ENCODE measurements at regions not wholly inside any gene's neighbourhood (a gene's known extent, or its start where the extent isn't known, plus 50 kb on each side); places are given as distances from the start of the nearest gene placed in this dataset.

DNA sequence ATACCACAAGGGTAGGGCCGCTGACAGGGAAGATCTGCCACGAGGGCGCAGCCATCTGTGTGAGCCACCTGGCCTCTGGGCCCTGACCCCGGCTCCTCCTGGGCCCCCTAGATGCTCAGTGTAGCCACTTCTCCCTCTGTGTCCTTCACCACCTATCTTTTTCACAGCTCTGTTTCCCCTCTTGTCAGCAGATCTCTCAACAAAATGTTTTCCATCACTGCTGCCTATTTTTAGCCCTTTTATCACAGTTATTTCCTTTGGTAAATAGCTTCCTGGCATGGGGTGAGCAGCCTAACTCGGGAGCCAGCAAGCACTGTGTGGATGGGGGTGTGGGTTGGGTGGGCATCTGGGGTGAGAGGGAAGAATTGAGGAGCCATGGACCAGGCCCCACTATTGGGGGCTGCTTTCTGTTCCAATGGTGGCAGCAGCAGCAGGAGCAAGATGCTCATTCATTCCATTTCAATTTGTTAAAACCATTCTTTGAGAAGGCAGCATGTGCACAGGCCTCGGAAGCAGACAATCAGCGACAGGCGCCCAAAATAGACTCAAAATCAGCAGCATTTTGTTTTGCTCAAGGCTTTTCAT is 135.2 kb upstream of the NAV2 start:
- TF ChIP-seq TCF12 (IDR thresholded peaks at IDR 0.05; ENCODE audit: low read depth) (no peak), EP300 (IDR thresholded peaks at IDR 0.05; ENCODE audit: borderline replicate concordance) (no peak), RAD21 (IDR thresholded peaks at IDR 0.05; ENCODE audit: low read depth) (no peak)

DNA sequence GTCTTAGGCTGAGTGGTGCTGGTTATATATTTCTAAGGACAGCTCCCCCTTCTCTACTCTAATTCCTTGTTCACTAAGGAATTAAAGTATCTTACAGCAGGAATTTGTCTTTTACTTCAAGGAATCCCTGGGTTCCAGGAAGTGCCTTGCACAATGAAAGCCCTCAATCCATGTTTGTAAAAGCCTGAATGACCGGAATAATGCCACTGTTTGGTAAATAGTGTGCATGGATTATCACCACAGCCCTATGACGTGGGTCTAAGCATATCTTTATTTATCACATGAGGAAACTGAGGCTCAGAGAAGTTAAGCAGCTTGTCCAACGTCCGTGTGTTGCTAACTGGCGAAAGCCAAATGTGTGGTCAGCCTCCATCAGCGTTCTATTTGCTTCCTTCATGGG is 135.7 kb upstream of the NAV2 start:
- TF ChIP-seq YY1 (IDR thresholded peaks at IDR 0.05; ENCODE audit: low read depth) (no peak), EGR1 (IDR thresholded peaks at IDR 0.05) (no peak), TAF1 (IDR thresholded peaks at IDR 0.05; ENCODE audit: low read depth) (no peak), RAD21 (IDR thresholded peaks at IDR 0.05; ENCODE audit: low read depth) (no peak), TEAD4 (IDR thresholded peaks at IDR 0.05) (no peak), FOXM1 (IDR thresholded peaks at IDR 0.05; ENCODE audit: borderline replicate concordance, low read depth) (no peak), CEBPB (IDR thresholded peaks at IDR 0.05) (no peak), EP300 (IDR thresholded peaks at IDR 0.05; ENCODE audit: borderline replicate concordance) (no peak), NFIC (IDR thresholded peaks at IDR 0.05) (no peak), ZBTB7A (IDR thresholded peaks at IDR 0.05; ENCODE audit: low read depth) (no peak), CREB1 (IDR thresholded peaks at IDR 0.05; ENCODE audit: low read depth) (no peak), TCF12 (IDR thresholded peaks at IDR 0.05; ENCODE audit: low read depth) (no peak)
- TF ChIP-seq, protein P1, sequence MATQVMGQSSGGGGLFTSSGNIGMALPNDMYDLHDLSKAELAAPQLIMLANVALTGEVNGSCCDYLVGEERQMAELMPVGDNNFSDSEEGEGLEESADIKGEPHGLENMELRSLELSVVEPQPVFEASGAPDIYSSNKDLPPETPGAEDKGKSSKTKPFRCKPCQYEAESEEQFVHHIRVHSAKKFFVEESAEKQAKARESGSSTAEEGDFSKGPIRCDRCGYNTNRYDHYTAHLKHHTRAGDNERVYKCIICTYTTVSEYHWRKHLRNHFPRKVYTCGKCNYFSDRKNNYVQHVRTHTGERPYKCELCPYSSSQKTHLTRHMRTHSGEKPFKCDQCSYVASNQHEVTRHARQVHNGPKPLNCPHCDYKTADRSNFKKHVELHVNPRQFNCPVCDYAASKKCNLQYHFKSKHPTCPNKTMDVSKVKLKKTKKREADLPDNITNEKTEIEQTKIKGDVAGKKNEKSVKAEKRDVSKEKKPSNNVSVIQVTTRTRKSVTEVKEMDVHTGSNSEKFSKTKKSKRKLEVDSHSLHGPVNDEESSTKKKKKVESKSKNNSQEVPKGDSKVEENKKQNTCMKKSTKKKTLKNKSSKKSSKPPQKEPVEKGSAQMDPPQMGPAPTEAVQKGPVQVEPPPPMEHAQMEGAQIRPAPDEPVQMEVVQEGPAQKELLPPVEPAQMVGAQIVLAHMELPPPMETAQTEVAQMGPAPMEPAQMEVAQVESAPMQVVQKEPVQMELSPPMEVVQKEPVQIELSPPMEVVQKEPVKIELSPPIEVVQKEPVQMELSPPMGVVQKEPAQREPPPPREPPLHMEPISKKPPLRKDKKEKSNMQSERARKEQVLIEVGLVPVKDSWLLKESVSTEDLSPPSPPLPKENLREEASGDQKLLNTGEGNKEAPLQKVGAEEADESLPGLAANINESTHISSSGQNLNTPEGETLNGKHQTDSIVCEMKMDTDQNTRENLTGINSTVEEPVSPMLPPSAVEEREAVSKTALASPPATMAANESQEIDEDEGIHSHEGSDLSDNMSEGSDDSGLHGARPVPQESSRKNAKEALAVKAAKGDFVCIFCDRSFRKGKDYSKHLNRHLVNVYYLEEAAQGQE (IDR thresholded peaks at IDR 0.05; ENCODE audit: low read depth), result no peak
- TF ChIP-seq, protein P2, sequence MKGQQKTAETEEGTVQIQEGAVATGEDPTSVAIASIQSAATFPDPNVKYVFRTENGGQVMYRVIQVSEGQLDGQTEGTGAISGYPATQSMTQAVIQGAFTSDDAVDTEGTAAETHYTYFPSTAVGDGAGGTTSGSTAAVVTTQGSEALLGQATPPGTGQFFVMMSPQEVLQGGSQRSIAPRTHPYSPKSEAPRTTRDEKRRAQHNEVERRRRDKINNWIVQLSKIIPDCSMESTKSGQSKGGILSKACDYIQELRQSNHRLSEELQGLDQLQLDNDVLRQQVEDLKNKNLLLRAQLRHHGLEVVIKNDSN (IDR thresholded peaks at IDR 0.05), result no peak
- TF ChIP-seq, protein P3, sequence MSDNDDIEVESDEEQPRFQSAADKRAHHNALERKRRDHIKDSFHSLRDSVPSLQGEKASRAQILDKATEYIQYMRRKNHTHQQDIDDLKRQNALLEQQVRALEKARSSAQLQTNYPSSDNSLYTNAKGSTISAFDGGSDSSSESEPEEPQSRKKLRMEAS (IDR thresholded peaks at IDR 0.05), result no peak

DNA sequence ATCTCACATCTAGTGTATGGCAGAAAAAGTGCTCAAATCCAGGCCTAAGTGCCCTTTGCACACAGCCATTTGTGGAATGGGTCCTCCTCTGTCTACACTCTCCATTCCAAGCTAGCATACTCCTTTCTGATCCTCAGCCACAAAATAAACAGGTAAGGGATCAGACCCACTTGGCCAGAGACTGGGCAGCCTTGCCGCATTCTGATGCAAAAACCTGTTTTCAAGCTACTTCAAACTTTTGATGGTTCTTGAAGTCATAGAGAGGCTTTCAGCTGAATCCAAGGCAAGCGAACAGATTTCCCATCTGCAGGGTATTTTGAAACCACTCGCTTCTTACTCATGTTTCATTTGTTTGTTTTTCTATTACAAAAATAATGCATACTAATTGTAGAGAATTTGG is 136.6 kb upstream of the NAV2 start:
- TF ChIP-seq, protein P2 (IDR thresholded peaks at IDR 0.05), result no peak
- TF ChIP-seq, protein P3 (IDR thresholded peaks at IDR 0.05), result no peak
- TF ChIP-seq CEBPB (IDR thresholded peaks at IDR 0.05) (no peak), FOXM1 (IDR thresholded peaks at IDR 0.05; ENCODE audit: borderline replicate concordance, low read depth) (no peak), ZBTB7A (IDR thresholded peaks at IDR 0.05; ENCODE audit: low read depth) (no peak), RAD21 (IDR thresholded peaks at IDR 0.05; ENCODE audit: low read depth) (no peak), TAF1 (IDR thresholded peaks at IDR 0.05; ENCODE audit: low read depth) (no peak), YY1 (IDR thresholded peaks at IDR 0.05; ENCODE audit: low read depth) (no peak), TEAD4 (IDR thresholded peaks at IDR 0.05) (no peak)
- TF ChIP-seq, protein P1 (IDR thresholded peaks at IDR 0.05; ENCODE audit: low read depth), result no peak

DNA sequence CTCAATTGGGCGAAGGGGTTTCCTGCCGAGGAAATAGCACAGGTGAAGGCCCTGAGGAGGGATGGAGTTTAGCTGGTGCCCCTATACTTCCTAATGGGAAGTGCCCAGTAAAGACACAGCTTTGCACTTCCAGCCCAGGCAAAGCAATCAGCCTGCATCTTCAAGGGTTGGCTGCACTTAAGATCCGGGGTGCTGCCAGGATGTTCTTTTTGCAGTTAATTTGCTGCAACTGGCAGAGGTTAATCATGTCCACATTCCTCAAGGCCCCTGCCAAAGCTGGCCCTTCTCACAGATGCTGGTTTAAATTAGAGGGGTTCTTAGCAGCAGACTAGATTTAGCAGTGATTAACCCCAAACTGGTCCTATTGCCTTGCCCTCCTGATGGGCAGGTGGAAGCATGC is 137.7 kb upstream of the NAV2 start:
- TF ChIP-seq FOXM1 (IDR thresholded peaks at IDR 0.05; ENCODE audit: borderline replicate concordance, low read depth) (no peak), YY1 (IDR thresholded peaks at IDR 0.05; ENCODE audit: low read depth) (no peak), TAF1 (IDR thresholded peaks at IDR 0.05; ENCODE audit: low read depth) (no peak), TCF12 (IDR thresholded peaks at IDR 0.05; ENCODE audit: low read depth) (no peak), RAD21 (IDR thresholded peaks at IDR 0.05; ENCODE audit: low read depth) (no peak)
- TF ChIP-seq, protein P2 (IDR thresholded peaks at IDR 0.05), result no peak

DNA sequence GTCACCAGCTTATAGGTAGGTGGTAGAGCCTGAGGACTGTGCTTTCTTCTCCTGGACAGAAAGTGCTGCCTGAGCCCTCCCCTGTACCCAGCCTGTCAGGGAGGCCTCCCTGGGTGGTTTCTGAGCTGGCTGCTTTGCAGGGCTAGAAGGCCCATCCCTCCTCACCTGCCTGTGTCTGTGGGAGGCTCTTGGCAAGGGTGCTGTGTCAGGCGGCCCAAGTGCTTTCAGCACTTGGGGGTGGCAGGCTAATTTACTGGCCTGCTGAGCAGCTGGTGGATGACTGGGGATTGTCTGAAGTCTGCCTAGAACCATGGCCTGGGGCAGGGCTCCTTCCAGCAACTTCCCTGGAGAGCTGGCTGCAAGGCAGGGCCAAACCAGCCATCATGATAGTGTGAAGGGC is 139.0 kb upstream of the NAV2 start:
- TF ChIP-seq EGR1 (IDR thresholded peaks at IDR 0.05), result no peak
- TF ChIP-seq TEAD4 (IDR thresholded peaks at IDR 0.05), result no peak
- TF ChIP-seq TCF12 (IDR thresholded peaks at IDR 0.05; ENCODE audit: low read depth), result no peak
- TF ChIP-seq, protein P1 (IDR thresholded peaks at IDR 0.05; ENCODE audit: low read depth), result no peak
- no peak for TF ChIP-seq FOXM1 (IDR thresholded peaks at IDR 0.05; ENCODE audit: borderline replicate concordance, low read depth)
- no peak for TF ChIP-seq YY1 (IDR thresholded peaks at IDR 0.05; ENCODE audit: low read depth)
- no peak for TF ChIP-seq ZBTB7A (IDR thresholded peaks at IDR 0.05; ENCODE audit: low read depth)
- no peak for TF ChIP-seq RAD21 (IDR thresholded peaks at IDR 0.05; ENCODE audit: low read depth)
- no peak for TF ChIP-seq CEBPB (IDR thresholded peaks at IDR 0.05)
- TF ChIP-seq, protein P3 (IDR thresholded peaks at IDR 0.05), result no peak
- TF ChIP-seq TAF1 (IDR thresholded peaks at IDR 0.05; ENCODE audit: low read depth), result no peak
- TF ChIP-seq CREB1 (IDR thresholded peaks at IDR 0.05; ENCODE audit: low read depth), result no peak
- TF ChIP-seq EP300 (IDR thresholded peaks at IDR 0.05; ENCODE audit: borderline replicate concordance), result no peak
- TF ChIP-seq, protein P2 (IDR thresholded peaks at IDR 0.05), result no peak
- TF ChIP-seq NFIC (IDR thresholded peaks at IDR 0.05), result no peak

Measured in Ishikawa (cell line).